WTC11 (cell line): ENCODE measurements at regions not wholly inside any gene's neighbourhood (a gene's known extent, or its start where the extent isn't known, plus 50 kb on each side); places are given as distances from the start of the nearest gene placed in this dataset.

Source experiments
- ATAC-seq: fragments of 200-7000 bp; cut with Tn5 transposase; 2 replicates; pipeline ENCODE4 v1.10.0; 2021; ENCODE audit warnings: mild to moderate bottlenecking, moderate library complexity
- CTCF ChIA-PET: fragments of 300-600 bp; sonication (Branson Sonifier 250); formaldehyde crosslinking; loops from one replicate; lab custom pipeline; 2021; ENCODE audit warnings: antibody characterized with exemption; lab: Charles Lee
- POLR2A ChIA-PET: fragments of 350-600 bp; sonication (Branson Sonifier 250); formaldehyde crosslinking; loops from one replicate; lab custom pipeline; 2021; ENCODE audit warnings: antibody characterized with exemption; lab: Charles Lee
- DNase-seq: peaks from one replicate; pipeline ENCODE4 v3.0.0; 2021; ENCODE audit warnings: low spot score
- H3K27ac Mint-ChIP-seq: 2 replicates; pipeline ENCODE4 v1.8.0; 2021; ENCODE audit warnings: mixed read lengths
- H3K27me3 Mint-ChIP-seq: 2 replicates; pipeline ENCODE4 v1.8.0; 2021; ENCODE audit warnings: low read depth, mild to moderate bottlenecking, moderate library complexity, mixed read lengths
- H3K36me3 Mint-ChIP-seq: 2 replicates; pipeline ENCODE4 v1.8.0; 2021; ENCODE audit warnings: mixed read lengths
- H3K4me1 Mint-ChIP-seq: 2 replicates; pipeline ENCODE4 v1.8.0; 2022; ENCODE audit warnings: mixed read lengths
- H3K4me3 Mint-ChIP-seq: 2 replicates; pipeline ENCODE4 v1.8.0; 2021; ENCODE audit warnings: mild to moderate bottlenecking, moderate library complexity, mixed read lengths
- H3K9me3 Mint-ChIP-seq: 2 replicates; pipeline ENCODE4 v1.8.0; 2021; ENCODE audit warnings: mixed read lengths
- AR ChIP-seq: fragments of 250-450 bp; sonication (Bioruptor Pico); IDR thresholded peaks from 2 replicates; pipeline ENCODE4 v1.9.0; 2021; ENCODE audit warnings: mild to moderate bottlenecking
- ATF1 ChIP-seq: sonication (generic); formaldehyde crosslinking; IDR thresholded peaks from 2 replicates; pipeline ENCODE4 v1.8.1; 2023; ENCODE audit warnings: mild to moderate bottlenecking, moderate library complexity, missing genetic modification reagents
- ATF2 ChIP-seq: sonication (generic); formaldehyde crosslinking; IDR thresholded peaks from 2 replicates; pipeline ENCODE4 v1.8.1; 2022; ENCODE audit warnings: low read depth, missing genetic modification reagents, borderline replicate concordance
- CBFB ChIP-seq: sonication (generic); formaldehyde crosslinking; IDR thresholded peaks from 2 replicates; pipeline ENCODE4 v1.8.1; 2022; ENCODE audit warnings: mild to moderate bottlenecking, low read depth, missing genetic modification reagents
- CREM ChIP-seq: sonication (generic); formaldehyde crosslinking; IDR thresholded peaks from 2 replicates; pipeline ENCODE4 v1.8.1; 2022; ENCODE audit warnings: mild to moderate bottlenecking, missing genetic modification reagents, moderate library complexity
- CTCF ChIP-seq: fragments of 200-600 bp; IDR thresholded peaks from 2 replicates; pipeline ENCODE4 v1.8.0; 2022; ENCODE audit warnings: antibody characterized with exemption
- ETV6 ChIP-seq: sonication (generic); formaldehyde crosslinking; IDR thresholded peaks from 2 replicates; pipeline ENCODE4 v1.8.1; 2022; ENCODE audit warnings: mild to moderate bottlenecking, missing genetic modification reagents
- FOXJ3 ChIP-seq: sonication (generic); formaldehyde crosslinking; IDR thresholded peaks from 2 replicates; pipeline ENCODE4 v1.9.0; 2021; ENCODE audit warnings: missing genetic modification reagents, mild to moderate bottlenecking, borderline replicate concordance
- GTF2I ChIP-seq: fragments of 250-450 bp; sonication (Bioruptor Pico); conservative IDR thresholded peaks from 2 replicates; pipeline ENCODE4 v1.4.0; 2021; ENCODE audit warnings: mild to moderate bottlenecking
- KAT7 ChIP-seq: sonication (generic); formaldehyde crosslinking; IDR thresholded peaks from 2 replicates; pipeline ENCODE4 v1.8.1; 2023; ENCODE audit warnings: missing genetic modification reagents, mild to moderate bottlenecking, borderline replicate concordance
- MAX ChIP-seq: sonication (generic); formaldehyde crosslinking; IDR thresholded peaks from 2 replicates; pipeline ENCODE4 v1.8.0; 2022; ENCODE audit warnings: mild to moderate bottlenecking, missing genetic modification reagents
- MLX ChIP-seq: sonication (generic); formaldehyde crosslinking; IDR thresholded peaks from 2 replicates; pipeline ENCODE4 v1.8.1; 2023; ENCODE audit warnings: mild to moderate bottlenecking, missing genetic modification reagents, moderate library complexity
- MXD4 ChIP-seq: fragments of 250-450 bp; sonication (Bioruptor Pico); IDR thresholded peaks from 2 replicates; pipeline ENCODE4 v1.8.0; 2021; ENCODE audit warnings: mild to moderate bottlenecking, moderate library complexity, borderline replicate concordance
- NFATC4 ChIP-seq: fragments of 250-450 bp; sonication (Bioruptor Pico); IDR thresholded peaks from 2 replicates; pipeline ENCODE4 v1.9.0; 2021; ENCODE audit warnings: mild to moderate bottlenecking
- PRDM15 ChIP-seq: sonication (generic); formaldehyde crosslinking; IDR thresholded peaks from 2 replicates; pipeline ENCODE4 v1.8.0; 2022; ENCODE audit warnings: missing genetic modification reagents
- RELA ChIP-seq: sonication (generic); formaldehyde crosslinking; IDR thresholded peaks from 2 replicates; pipeline ENCODE4 v1.8.1; 2022; ENCODE audit warnings: missing genetic modification reagents, mild to moderate bottlenecking, borderline replicate concordance
- SMAD3 ChIP-seq: sonication (generic); formaldehyde crosslinking; IDR thresholded peaks from 2 replicates; pipeline ENCODE4 v1.8.0; 2022; ENCODE audit warnings: missing genetic modification reagents, mild to moderate bottlenecking, borderline replicate concordance
- TEAD4 ChIP-seq: sonication (generic); formaldehyde crosslinking; IDR thresholded peaks from 2 replicates; pipeline ENCODE4 v1.8.0; 2022; ENCODE audit warnings: mild to moderate bottlenecking, missing genetic modification reagents
- ZNF138 ChIP-seq: sonication (generic); formaldehyde crosslinking; conservative IDR thresholded peaks from 2 replicates; pipeline ENCODE4 v1.8.1; 2022; ENCODE audit warnings: mild to moderate bottlenecking, moderate library complexity, missing genetic modification reagents
- ZNF263 ChIP-seq: sonication (generic); formaldehyde crosslinking; IDR thresholded peaks from 2 replicates; pipeline ENCODE4 v1.8.1; 2022; ENCODE audit warnings: low read depth, mild to moderate bottlenecking, moderate library complexity, missing genetic modification reagents
- ZNF671 ChIP-seq: fragments of 250-450 bp; sonication (Bioruptor Pico); IDR thresholded peaks from 2 replicates; pipeline ENCODE4 v1.8.0; 2021; ENCODE audit warnings: mild to moderate bottlenecking

- no peak overlapping the region for H3K27ac Mint-ChIP-seq
- POLR2A ChIA-PET, result no interaction called here
- no peak overlapping the region for H3K4me3 Mint-ChIP-seq
- H3K36me3 Mint-ChIP-seq, result no peaks in the 10 kb centered on the region
- peaks cover 26% of the 10 kb centered on the region for H3K4me1 Mint-ChIP-seq
- H3K27me3 Mint-ChIP-seq, result peaks cover 21% of the 10 kb centered on the region
- no peak for DNase-seq
- no peak for TF ChIP-seq ZNF138 (CRISPR knock-in tag)
- TF ChIP-seq ZNF263 (CRISPR knock-in tag), result no peak
- TF ChIP-seq ZNF671 (CRISPR knock-in tag), result no peak
- no peak for TF ChIP-seq CREM (CRISPR knock-in tag)
- no peak for TF ChIP-seq FOXJ3
- no peak for TF ChIP-seq PRDM15
- CTCF ChIA-PET, result no interaction called here
- H3K9me3 Mint-ChIP-seq, result no peaks in the 10 kb centered on the region
- no peak for ATAC-seq
Observed at GRCh38 chr6:4664911-4665310, 111.3 kb upstream of the CDYL start.

- Mint-ChIP-seq H3K9me3 (0 out of 2 replicates have a peak, but pooled peaks cover 3% of the 10 kb centered on the region), H3K27me3 (peaks cover 21% of the 10 kb centered on the region), H3K4me3 (no peak overlapping the region), H3K27ac (no peak overlapping the region), H3K4me1 (peaks cover 26% of the 10 kb centered on the region), H3K36me3 (no peaks in the 10 kb centered on the region)
- POLR2A ChIA-PET, result interaction anchor here (0.5 kb wide), 1 partner anchor 1166 kb away, joined by 3 read pairs; no protein-coding TSS in a partner anchor
- no peak for DNase-seq
- CTCF ChIA-PET, result no interaction called here
- TF ChIP-seq GTF2I (no peak), FOXJ3 (no peak), ATF1 (CRISPR knock-in tag) (no peak), KAT7 (CRISPR knock-in tag) (no peak), AR (CRISPR knock-in tag) (no peak), ETV6 (CRISPR knock-in tag) (no peak), ATF2 (CRISPR knock-in tag) (no peak), CREM (CRISPR knock-in tag) (no peak), CTCF (no peak), NFATC4 (CRISPR knock-in tag) (no peak), CBFB (CRISPR knock-in tag) (no peak), TEAD4 (CRISPR knock-in tag) (no peak), MAX (CRISPR knock-in tag) (no peak), MXD4 (CRISPR knock-in tag) (no peak), SMAD3 (CRISPR knock-in tag) (no peak), RELA (CRISPR knock-in tag) (no peak), MLX (CRISPR knock-in tag) (no peak), ZNF138 (CRISPR knock-in tag) (no peak)
- ATAC-seq, result no peak
Observed at GRCh38 chr6:4664117-4664626, 112.0 kb upstream of the CDYL start.
